GM13977 (cell line): ENCODE measurements at regions not wholly inside any gene's neighbourhood (a gene's known extent, or its start where the extent isn't known, plus 50 kb on each side); places are given as distances from the start of the nearest gene placed in this dataset.

Source experiments
- DNase-seq: peaks from one replicate; pipeline ENCODE4 v3.0.0; 2012; ENCODE audit warnings: low spot score
- in situ Hi-C: fragments of 300-500 bp; cut with MboI; formaldehyde crosslinking; loops from one replicate; pipeline ENCODE4 v1.12.0; 2022; ENCODE audit warnings: low sequenced_read_pairs, low pct_unique_long_range_greater_than_20kb, mixed read lengths, inconsistent platforms; ENCODE audit not compliant: unreplicated experiment
- TF ChIP-seq, protein P1 (sequence below): IDR thresholded peaks from 2 replicates; pipeline ENCODE4 v1.5.1; 2012; ENCODE audit warnings: mild to moderate bottlenecking, control low read depth; ENCODE audit not compliant: insufficient read depth; ENCODE audit errors: extremely low read depth, missing control alignments

DNA sequence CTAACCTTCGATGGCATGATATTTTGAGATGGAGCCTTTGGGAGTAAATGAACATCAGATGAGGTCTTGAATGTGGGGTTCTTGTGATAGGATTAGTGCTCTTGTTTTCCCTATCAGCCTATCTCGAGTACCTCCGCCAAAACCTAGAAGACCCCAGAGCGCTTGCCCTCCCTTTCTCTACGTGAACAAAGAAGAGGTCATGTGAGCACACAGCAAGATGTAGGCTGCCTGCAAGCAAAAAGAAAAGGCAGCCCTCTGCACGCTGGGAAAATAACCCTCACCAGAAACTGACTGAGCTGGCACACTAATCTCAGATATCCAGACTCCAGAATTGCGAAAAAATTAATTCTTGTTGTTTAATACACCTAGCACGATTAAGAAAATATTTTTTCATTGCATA, 799.8 kb upstream of the SLC10A2 start:
- in situ Hi-C loops = no loop called here
- no peak for DNase-seq
- TF ChIP-seq, protein P1, sequence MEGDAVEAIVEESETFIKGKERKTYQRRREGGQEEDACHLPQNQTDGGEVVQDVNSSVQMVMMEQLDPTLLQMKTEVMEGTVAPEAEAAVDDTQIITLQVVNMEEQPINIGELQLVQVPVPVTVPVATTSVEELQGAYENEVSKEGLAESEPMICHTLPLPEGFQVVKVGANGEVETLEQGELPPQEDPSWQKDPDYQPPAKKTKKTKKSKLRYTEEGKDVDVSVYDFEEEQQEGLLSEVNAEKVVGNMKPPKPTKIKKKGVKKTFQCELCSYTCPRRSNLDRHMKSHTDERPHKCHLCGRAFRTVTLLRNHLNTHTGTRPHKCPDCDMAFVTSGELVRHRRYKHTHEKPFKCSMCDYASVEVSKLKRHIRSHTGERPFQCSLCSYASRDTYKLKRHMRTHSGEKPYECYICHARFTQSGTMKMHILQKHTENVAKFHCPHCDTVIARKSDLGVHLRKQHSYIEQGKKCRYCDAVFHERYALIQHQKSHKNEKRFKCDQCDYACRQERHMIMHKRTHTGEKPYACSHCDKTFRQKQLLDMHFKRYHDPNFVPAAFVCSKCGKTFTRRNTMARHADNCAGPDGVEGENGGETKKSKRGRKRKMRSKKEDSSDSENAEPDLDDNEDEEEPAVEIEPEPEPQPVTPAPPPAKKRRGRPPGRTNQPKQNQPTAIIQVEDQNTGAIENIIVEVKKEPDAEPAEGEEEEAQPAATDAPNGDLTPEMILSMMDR = no peak

DNA sequence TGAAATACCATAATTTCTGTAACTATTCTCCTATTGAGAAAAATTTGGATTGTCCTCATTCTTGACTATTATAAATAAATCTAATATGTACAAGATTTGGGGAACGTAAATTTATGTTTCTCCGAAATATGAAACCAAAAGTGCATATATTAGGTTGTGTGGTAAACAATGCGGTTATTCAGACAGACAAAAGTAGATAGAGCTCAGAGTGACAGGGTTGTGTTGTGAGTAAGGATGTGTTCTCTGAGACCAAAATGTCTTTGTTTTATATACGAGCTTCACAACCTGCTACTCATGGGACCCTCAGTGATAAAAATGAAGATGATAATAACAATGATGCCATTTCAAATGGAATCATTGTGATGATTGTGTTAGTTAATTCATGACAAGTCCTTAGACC, 796.3 kb upstream of the SLC10A2 start:
- no peak for DNase-seq
- in situ Hi-C loops = no loop called here
- TF ChIP-seq, protein P1 = no peak

DNA sequence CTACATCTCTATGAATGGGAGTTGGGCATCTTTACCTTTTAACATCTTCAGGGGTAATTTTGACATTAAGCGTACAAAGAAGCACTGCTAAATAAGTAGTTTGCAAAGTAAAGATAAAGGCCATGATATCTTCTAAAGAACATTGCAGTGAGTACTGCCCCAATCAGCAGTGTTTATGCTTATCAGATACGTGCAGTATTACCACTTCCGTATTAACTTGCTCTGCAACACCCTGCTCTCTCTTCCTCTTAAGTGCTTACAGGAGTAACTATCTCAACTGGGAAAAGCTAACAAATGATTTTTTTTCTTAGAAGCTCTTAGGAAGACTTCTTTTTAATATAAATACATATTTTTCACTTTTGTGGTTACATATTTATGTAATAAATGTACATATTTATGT, 793.7 kb upstream of the SLC10A2 start:
- no peak for DNase-seq
- TF ChIP-seq, protein P1 = no peak
- in situ Hi-C loops = no loop called here

DNA sequence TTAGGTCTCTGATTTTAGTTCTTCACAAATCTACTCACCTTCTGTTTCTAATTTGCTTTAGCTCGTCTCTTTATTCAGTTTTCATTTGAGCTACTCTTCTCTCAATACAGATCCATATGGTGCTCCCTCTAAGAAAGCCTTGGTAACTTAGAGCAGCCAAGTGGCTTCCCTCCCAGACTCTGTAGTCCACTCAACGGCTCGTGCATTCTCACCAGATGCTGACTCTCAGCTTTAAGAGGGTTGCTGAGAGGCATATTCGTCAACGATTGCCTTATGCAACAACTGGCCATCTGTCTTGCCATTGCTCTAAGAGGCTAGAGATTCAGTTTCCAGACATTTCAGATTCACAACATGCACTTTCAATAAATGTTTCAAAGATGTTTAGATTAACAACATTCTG, 785.8 kb upstream of the SLC10A2 start:
- DNase-seq = no peak

DNA sequence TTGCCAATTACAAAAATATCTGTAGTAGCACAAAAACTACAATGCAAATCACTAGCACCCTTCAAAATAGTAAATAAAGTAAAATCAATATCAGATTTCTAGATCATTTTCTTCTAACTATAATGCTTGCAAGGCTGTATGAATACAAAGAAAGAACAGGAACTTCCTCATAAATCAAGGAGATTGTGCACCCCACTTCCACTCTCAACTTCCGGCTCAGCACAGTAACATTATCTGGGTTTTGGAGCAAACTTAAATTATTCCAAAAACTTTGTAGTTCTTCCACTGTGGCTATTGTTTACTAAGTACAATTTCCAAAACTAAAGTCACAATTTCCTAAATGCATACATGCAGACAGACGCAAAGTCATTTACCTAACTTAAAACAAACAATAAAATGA, 778.3 kb upstream of the SLC10A2 start:
- in situ Hi-C loops = no loop called here
- TF ChIP-seq, protein P1 = no peak
- no peak for DNase-seq

More for the DNA sequence above, 785.8 kb upstream of the SLC10A2 start:
- in situ Hi-C loops = no loop called here
- TF ChIP-seq, protein P1 = no peak

DNA sequence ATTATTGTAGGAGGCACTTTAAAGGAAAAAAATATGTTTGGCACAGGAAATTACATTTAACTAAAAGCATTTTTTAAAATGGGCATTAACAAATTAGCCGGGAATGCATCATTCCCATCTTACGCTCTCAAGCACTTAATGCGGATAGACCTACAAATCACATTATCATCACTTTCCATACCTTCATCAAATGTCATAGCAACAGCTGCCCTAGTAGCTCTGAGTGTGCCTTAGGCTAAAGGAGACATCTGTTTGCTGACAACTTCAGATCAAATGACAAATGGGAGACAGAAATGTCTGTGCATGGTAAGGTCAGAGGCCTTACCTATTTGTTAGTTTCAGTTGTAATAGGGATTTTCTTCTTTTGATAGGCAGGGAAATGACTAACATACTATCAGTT, 773.2 kb upstream of the SLC10A2 start:
- in situ Hi-C loops = no loop called here
- TF ChIP-seq, protein P1 = no peak
- no peak for DNase-seq

DNA sequence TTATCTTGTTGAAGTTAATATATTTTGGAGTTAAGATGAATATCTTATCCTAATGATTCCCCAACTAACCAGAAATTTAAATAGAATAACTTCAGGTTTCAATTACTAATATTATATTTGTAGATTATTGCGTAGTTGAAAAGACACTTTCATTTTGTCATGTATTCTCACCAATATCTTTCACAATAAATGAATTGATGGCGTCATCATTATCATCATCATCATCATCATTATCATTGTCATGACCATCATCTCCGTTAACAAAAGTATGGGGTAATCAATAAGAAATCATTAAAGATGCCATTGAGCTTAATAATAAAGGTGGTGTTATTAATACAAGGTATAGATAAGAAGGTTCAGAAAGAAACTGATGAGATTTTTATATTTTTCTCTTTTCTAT, 768.8 kb upstream of the SLC10A2 start:
- TF ChIP-seq, protein P1 = no peak

More for the DNA sequence above, 768.8 kb upstream of the SLC10A2 start:
- no peak for DNase-seq
- in situ Hi-C loops = no loop called here
